SK-N-MC (cell line): ENCODE measurements at regions not wholly inside any gene's neighbourhood (a gene's known extent, or its start where the extent isn't known, plus 50 kb on each side); places are given as distances from the start of the nearest gene placed in this dataset.

Experiments used
- DNase-seq: peaks from one replicate; pipeline ENCODE4 v3.0.0-alpha.2; 2011; ENCODE audit warnings: low read depth, low spot score
- H3K27ac ChIP-seq: fragments of 200-600 bp; sonication (generic); 2 replicates; pipeline ENCODE4 v1.5.1; 2016; ENCODE audit warnings: mixed run types
- H3K36me3 ChIP-seq: fragments of 200-600 bp; sonication (generic); 2 replicates; pipeline ENCODE4 v1.6.1; 2017; ENCODE audit warnings: antibody characterized with exemption, low read length, mixed read lengths; ENCODE audit not compliant: insufficient read depth
- H3K4me3 ChIP-seq: fragments of 200-600 bp; sonication (generic); 2 replicates; pipeline ENCODE4 v1.5.1; 2016
- H3K9ac ChIP-seq: fragments of 200-600 bp; sonication (generic); 2 replicates; pipeline ENCODE4 v1.8.0; 2017; ENCODE audit warnings: mixed run types, mixed read lengths; ENCODE audit not compliant: insufficient read length
- H3K9me3 ChIP-seq: fragments of 200-600 bp; sonication (generic); 2 replicates; pipeline ENCODE4 v1.6.1; 2017; ENCODE audit warnings: low read depth, mild to moderate bottlenecking, antibody characterized with exemption, low read length, moderate library complexity, mixed read lengths
- EZH2 ChIP-seq: fragments of 200-600 bp; sonication (generic); IDR thresholded peaks from one replicate; pipeline ENCODE4 v1.6.1; 2017; ENCODE audit warnings: antibody characterized with exemption
- FOXP2 ChIP-seq: optimal IDR thresholded peaks from 2 replicates; pipeline ENCODE3; 2011; ENCODE audit warnings: mild to moderate bottlenecking, moderate library complexity; ENCODE audit not compliant: insufficient read depth; ENCODE audit errors: extremely low read length, control extremely low read depth
- POLR2AphosphoS5 ChIP-seq: IDR thresholded peaks from 2 replicates; pipeline ENCODE4 v1.6.1; 2012; ENCODE audit warnings: mild to moderate bottlenecking, low read depth, low read length, borderline replicate concordance

- no peaks in the 10 kb centered on the region for H3K36me3 ChIP-seq
- no peak overlapping the region for H3K27ac ChIP-seq
- H3K4me3 ChIP-seq: no peak overlapping the region
- no peak for DNase-seq
- no peak overlapping the region for H3K9ac ChIP-seq
- no peaks in the 10 kb centered on the region for H3K9me3 ChIP-seq
- TF ChIP-seq EZH2 (no peak), FOXP2 (no peak), POLR2AphosphoS5 (no peak)
Observed at GRCh38 chr3:31240466-31240865, 292.3 kb upstream of the STT3B start.

GRCh38 chr3:31240874-31241273 lies 291.9 kb upstream of the STT3B start:
- no peaks in the 10 kb centered on the region for H3K9me3 ChIP-seq
- no peak overlapping the region for H3K9ac ChIP-seq
- no peak for TF ChIP-seq EZH2
- no peak for TF ChIP-seq FOXP2
- no peak for TF ChIP-seq POLR2AphosphoS5
- H3K36me3 ChIP-seq: no peaks in the 10 kb centered on the region
- DNase-seq: no peak
- no peak overlapping the region for H3K27ac ChIP-seq
- H3K4me3 ChIP-seq: no peak overlapping the region

- Histone ChIP-seq H3K27ac (no peak overlapping the region), H3K9me3 (no peaks in the 10 kb centered on the region), H3K9ac (no peak overlapping the region)
Observed at GRCh38 chr3:31241533-31241932, 291.2 kb upstream of the STT3B start.

GRCh38 chr3:31242026-31242960 lies 290.4 kb upstream of the STT3B start:
- Histone ChIP-seq H3K36me3 (no peaks in the 10 kb centered on the region), H3K4me3 (no peak overlapping the region), H3K27ac (no peak overlapping the region), H3K9me3 (no peaks in the 10 kb centered on the region), H3K9ac (no peak overlapping the region)
- no peak for DNase-seq
- no peak for TF ChIP-seq EZH2
- TF ChIP-seq POLR2AphosphoS5: no peak
- no peak for TF ChIP-seq FOXP2

More at GRCh38 chr3:31241533-31241932, 291.2 kb upstream of the STT3B start:
- DNase-seq: no peak
- Histone ChIP-seq H3K4me3 (no peak overlapping the region), H3K36me3 (no peaks in the 10 kb centered on the region)
- TF ChIP-seq FOXP2 (no peak), POLR2AphosphoS5 (no peak), EZH2 (no peak)

- Histone ChIP-seq H3K4me3 (no peak overlapping the region), H3K36me3 (no peaks in the 10 kb centered on the region), H3K9ac (no peak overlapping the region), H3K9me3 (no peaks in the 10 kb centered on the region), H3K27ac (no peak overlapping the region)
- DNase-seq: no peak
- TF ChIP-seq FOXP2 (no peak), EZH2 (no peak), POLR2AphosphoS5 (no peak)
Observed at GRCh38 chr3:31244929-31245817, 287.6 kb upstream of the STT3B start.

GRCh38 chr3:31246293-31247062 lies 286.2 kb upstream of the STT3B start:
- H3K27ac ChIP-seq: no peak overlapping the region
- H3K9ac ChIP-seq: no peak overlapping the region
- H3K4me3 ChIP-seq: no peak overlapping the region
- DNase-seq: no peak
- no peaks in the 10 kb centered on the region for H3K36me3 ChIP-seq
- no peak for TF ChIP-seq FOXP2
- TF ChIP-seq EZH2: no peak
- TF ChIP-seq POLR2AphosphoS5: no peak
- H3K9me3 ChIP-seq: no peaks in the 10 kb centered on the region

- no peaks in the 10 kb centered on the region for H3K9me3 ChIP-seq
- no peak overlapping the region for H3K4me3 ChIP-seq
- H3K9ac ChIP-seq: no peak overlapping the region
- H3K27ac ChIP-seq: no peak overlapping the region
- H3K36me3 ChIP-seq: no peaks in the 10 kb centered on the region
- no peak for TF ChIP-seq POLR2AphosphoS5
- TF ChIP-seq EZH2: no peak
- TF ChIP-seq FOXP2: no peak
- DNase-seq: no peak
Observed at GRCh38 chr3:31247063-31247447, 285.7 kb upstream of the STT3B start.
